ENCODE measurements at regions not wholly inside any gene's neighbourhood (a gene's known extent, or its start where the extent isn't known, plus 50 kb on each side); places are given as distances from the start of the nearest gene placed in this dataset.

- DNase-seq: no peak
Measured at GRCh38 chr11:112470355-112470754, 209.7 kb upstream of the PLET1 start.

- DNase-seq: no peak
Measured at GRCh38 chr11:112471731-112472130, 211.1 kb upstream of the PLET1 start.

- DNase-seq: no peak
Measured at GRCh38 chr11:112477152-112477551, 216.5 kb upstream of the PLET1 start.

GRCh38 chr11:112477581-112478317, 217.1 kb upstream of the PLET1 start:
- no peak for DNase-seq

GRCh38 chr11:112478806-112479205, 218.1 kb upstream of the PLET1 start:
- DNase-seq: no peak

GRCh38 chr11:112481431-112481830, 220.8 kb upstream of the PLET1 start:
- DNase-seq: no peak

GRCh38 chr11:112481893-112482292, 221.2 kb upstream of the PLET1 start:
- no peak for DNase-seq

- no peak for DNase-seq
Measured at GRCh38 chr11:112485280-112485679, 224.6 kb upstream of the PLET1 start.

GRCh38 chr11:112497826-112498225, 237.2 kb upstream of the PLET1 start:
- no peak for DNase-seq

GRCh38 chr11:112498701-112499100, 238.0 kb upstream of the PLET1 start:
- no peak for DNase-seq

- DNase-seq: no peak
Measured at GRCh38 chr11:112499153-112499880, 238.7 kb upstream of the PLET1 start.

- no peak for DNase-seq
Measured at GRCh38 chr11:112499881-112500204, 239.2 kb upstream of the PLET1 start.

- DNase-seq: no peak
Measured at GRCh38 chr11:112503410-112503809, 242.8 kb upstream of the PLET1 start.

GRCh38 chr11:112504056-112504455, 243.4 kb upstream of the PLET1 start:
- no peak for DNase-seq

- no peak for DNase-seq
Measured at GRCh38 chr11:112506852-112507251, 246.2 kb upstream of the PLET1 start.

- no peak for DNase-seq
Measured at GRCh38 chr11:112507281-112507680, 246.6 kb upstream of the PLET1 start.

GRCh38 chr11:112508750-112509149, 248.1 kb upstream of the PLET1 start:
- no peak for DNase-seq

- DNase-seq: no peak
Measured at GRCh38 chr11:112509300-112509699, 248.6 kb upstream of the PLET1 start.

- no peak for DNase-seq
Measured at GRCh38 chr11:112511271-112511670, 250.6 kb upstream of the PLET1 start.

GRCh38 chr11:112511911-112512310, 251.3 kb upstream of the PLET1 start:
- DNase-seq: no peak

- DNase-seq: no peak
Measured at GRCh38 chr11:112513417-112513816, 252.8 kb upstream of the PLET1 start.

- DNase-seq: no peak
Measured at GRCh38 chr11:112514011-112514740, 253.5 kb upstream of the PLET1 start.

GRCh38 chr11:112516261-112516660, 255.6 kb upstream of the PLET1 start:
- no peak for DNase-seq

- DNase-seq: no peak
Measured at GRCh38 chr11:112516755-112517154, 256.1 kb upstream of the PLET1 start.

Measured in NCI-H187 treated with DMSO at 0.1 percent for 48 hours (cell line).